BJ (cell line): ENCODE measurements at regions not wholly inside any gene's neighbourhood (a gene's known extent, or its start where the extent isn't known, plus 50 kb on each side); places are given as distances from the start of the nearest gene placed in this dataset.

ENCODE experiments used
- CTCF ChIA-PET: fragments of 350-600 bp; formaldehyde crosslinking; extraction: SDS; loops from one replicate; lab custom pipeline; 2021; ENCODE audit warnings: antibody characterized with exemption, inconsistent platforms; lab: Yijun Ruan, JAX
- POLR2A ChIA-PET: fragments of 300-600 bp; sonication (Branson Sonifier 250); formaldehyde crosslinking; extraction: SDS; loops from one replicate; lab custom pipeline; 2021; ENCODE audit warnings: antibody characterized with exemption; lab: Charles Lee
- DNase-seq: peaks from one replicate; pipeline ENCODE4 v3.0.0-alpha.2; 2011; ENCODE audit warnings: low read depth
- H3K27me3 ChIP-seq: 2 replicates; pipeline ENCODE4 v1.6.0; 2011; ENCODE audit warnings: low read length; ENCODE audit not compliant: control insufficient read depth, insufficient read depth
- H3K36me3 ChIP-seq: 2 replicates; pipeline ENCODE4 v1.5.1; 2011; ENCODE audit warnings: low read length; ENCODE audit not compliant: control insufficient read depth, insufficient read depth
- H3K4me3 ChIP-seq: 2 replicates; pipeline ENCODE4 v1.5.1; 2011; ENCODE audit warnings: low read depth, mild to moderate bottlenecking, control low read depth, low read length
- CTCF ChIP-seq: IDR thresholded peaks from 2 replicates; pipeline ENCODE4 v1.5.1; 2011; ENCODE audit warnings: low read depth, mild to moderate bottlenecking, control low read depth, inconsistent platforms, low read length, moderate library complexity; ENCODE audit not compliant: insufficient read depth

GRCh38 chr12:112607427-112607826, 184.1 kb upstream of the RPH3A start:
- ChIA-PET POLR2A (no interaction called here), CTCF (no interaction called here)
- Histone ChIP-seq H3K36me3 (no peaks in the 10 kb centered on the region), H3K4me3 (no peak overlapping the region), H3K27me3 (no peaks in the 10 kb centered on the region)
- TF ChIP-seq CTCF, result no peak
- no peak for DNase-seq

- no peak for DNase-seq
These were observed 179.6 kb upstream of the RPH3A start for GRCh38 chr12:112611908-112612307.

GRCh38 chr12:112615196-112615595, 176.4 kb upstream of the RPH3A start:
- ChIA-PET CTCF (no interaction called here), POLR2A (no interaction called here)
- no peak for TF ChIP-seq CTCF
- Histone ChIP-seq H3K27me3 (no peaks in the 10 kb centered on the region), H3K36me3 (no peaks in the 10 kb centered on the region), H3K4me3 (no peak overlapping the region)
- no peak for DNase-seq

More at GRCh38 chr12:112611908-112612307, 179.6 kb upstream of the RPH3A start:
- Histone ChIP-seq H3K27me3 (no peaks in the 10 kb centered on the region), H3K36me3 (no peaks in the 10 kb centered on the region), H3K4me3 (no peak overlapping the region)
- ChIA-PET POLR2A (no interaction called here), CTCF (no interaction called here)
- no peak for TF ChIP-seq CTCF

- no peaks in the 10 kb centered on the region for H3K36me3 ChIP-seq
- no peak overlapping the region for H3K4me3 ChIP-seq
- DNase-seq, result no peak
- H3K27me3 ChIP-seq, result no peaks in the 10 kb centered on the region
- CTCF ChIA-PET, result no interaction called here
- POLR2A ChIA-PET, result no interaction called here
- TF ChIP-seq CTCF, result no peak
These were observed 174.9 kb upstream of the RPH3A start for GRCh38 chr12:112616469-112617152.

- ChIA-PET CTCF (no interaction called here), POLR2A (no interaction called here)
- no peaks in the 10 kb centered on the region for H3K27me3 ChIP-seq
- DNase-seq, result no peak
- no peak overlapping the region for H3K4me3 ChIP-seq
- no peaks in the 10 kb centered on the region for H3K36me3 ChIP-seq
- no peak for TF ChIP-seq CTCF
These were observed 174.4 kb upstream of the RPH3A start for GRCh38 chr12:112617153-112617505.
